ENCODE measurements at regions not wholly inside any gene's neighbourhood (a gene's known extent, or its start where the extent isn't known, plus 50 kb on each side); places are given as distances from the start of the nearest gene placed in this dataset.
A peak's percentile ranks its signal among the peaks of the same experiment; 100 is the strongest.

GRCh38 chr3:163626753-163627152 is 1451.5 kb downstream of the SI start:
- Histone ChIP-seq H3K27ac (ENCODE audit: low read depth, low read length, poor library complexity, severe bottlenecking) (no peak overlapping the region), H3K27me3 (replicated peaks; ENCODE audit: insufficient read depth, low read depth, low read length, poor library complexity) (no peaks in the 10 kb centered on the region), H3K4me1 (ENCODE audit: insufficient read depth, low read length, poor library complexity, severe bottlenecking) (no peaks in the 10 kb centered on the region), H3K9me3 (ENCODE audit: low read depth, low read length, poor library complexity, severe bottlenecking) (no peaks in the 10 kb centered on the region), H3K4me3 (ENCODE audit: low read depth, low read length, poor library complexity, severe bottlenecking) (no peak overlapping the region), H3K36me3 (ENCODE audit: insufficient read depth, low read length, poor library complexity, severe bottlenecking) (no peaks in the 10 kb centered on the region)
- intact Hi-C loops (cut with micrococcal nuclease; ENCODE audit: unreplicated experiment), result loop anchor here (10.0 kb wide), 1 partner anchor 268 kb away; no protein-coding TSS in a partner anchor
- BruUV-seq (replicated peaks), result no TSS peak
- TF ChIP-seq, protein P1, sequence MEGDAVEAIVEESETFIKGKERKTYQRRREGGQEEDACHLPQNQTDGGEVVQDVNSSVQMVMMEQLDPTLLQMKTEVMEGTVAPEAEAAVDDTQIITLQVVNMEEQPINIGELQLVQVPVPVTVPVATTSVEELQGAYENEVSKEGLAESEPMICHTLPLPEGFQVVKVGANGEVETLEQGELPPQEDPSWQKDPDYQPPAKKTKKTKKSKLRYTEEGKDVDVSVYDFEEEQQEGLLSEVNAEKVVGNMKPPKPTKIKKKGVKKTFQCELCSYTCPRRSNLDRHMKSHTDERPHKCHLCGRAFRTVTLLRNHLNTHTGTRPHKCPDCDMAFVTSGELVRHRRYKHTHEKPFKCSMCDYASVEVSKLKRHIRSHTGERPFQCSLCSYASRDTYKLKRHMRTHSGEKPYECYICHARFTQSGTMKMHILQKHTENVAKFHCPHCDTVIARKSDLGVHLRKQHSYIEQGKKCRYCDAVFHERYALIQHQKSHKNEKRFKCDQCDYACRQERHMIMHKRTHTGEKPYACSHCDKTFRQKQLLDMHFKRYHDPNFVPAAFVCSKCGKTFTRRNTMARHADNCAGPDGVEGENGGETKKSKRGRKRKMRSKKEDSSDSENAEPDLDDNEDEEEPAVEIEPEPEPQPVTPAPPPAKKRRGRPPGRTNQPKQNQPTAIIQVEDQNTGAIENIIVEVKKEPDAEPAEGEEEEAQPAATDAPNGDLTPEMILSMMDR (conservative IDR thresholded peaks at IDR 0.05; ENCODE audit: low read depth, low read length), result no peak
- TF ChIP-seq EZH2 (IDR thresholded peaks at IDR 0.05; ENCODE audit: borderline replicate concordance, low read depth, low read length, poor library complexity, severe bottlenecking), result no peak
- no peak for DNase-seq (ENCODE audit: low spot score)
- ChIA-PET POLR2A (ENCODE audit: low non-redundant PET) (no interaction called here), CTCF (no interaction called here)

DNA sequence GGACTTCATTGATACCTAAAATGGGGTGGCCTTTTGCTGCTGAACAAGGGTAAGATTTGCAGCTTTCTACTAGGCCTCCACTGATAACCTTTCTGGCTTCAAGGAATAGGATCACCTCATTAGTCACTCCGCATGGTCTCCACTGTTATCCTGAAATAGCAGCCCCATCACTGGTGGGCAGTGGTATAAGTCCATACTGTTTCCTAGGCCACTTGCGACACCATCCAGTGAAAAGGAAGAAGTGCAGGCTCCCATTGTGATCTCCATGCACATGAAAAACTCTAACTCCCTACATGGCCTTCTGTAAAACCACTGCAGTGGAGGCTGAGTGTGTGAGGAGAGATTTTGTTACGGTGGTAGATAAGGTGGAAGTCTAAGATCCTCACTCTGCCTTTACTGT is 1455.9 kb downstream of the SI start:
- intact Hi-C loops (cut with micrococcal nuclease; ENCODE audit: unreplicated experiment), result loop anchor here (10.0 kb wide), 1 partner anchor 272 kb away; no protein-coding TSS in a partner anchor

DNA sequence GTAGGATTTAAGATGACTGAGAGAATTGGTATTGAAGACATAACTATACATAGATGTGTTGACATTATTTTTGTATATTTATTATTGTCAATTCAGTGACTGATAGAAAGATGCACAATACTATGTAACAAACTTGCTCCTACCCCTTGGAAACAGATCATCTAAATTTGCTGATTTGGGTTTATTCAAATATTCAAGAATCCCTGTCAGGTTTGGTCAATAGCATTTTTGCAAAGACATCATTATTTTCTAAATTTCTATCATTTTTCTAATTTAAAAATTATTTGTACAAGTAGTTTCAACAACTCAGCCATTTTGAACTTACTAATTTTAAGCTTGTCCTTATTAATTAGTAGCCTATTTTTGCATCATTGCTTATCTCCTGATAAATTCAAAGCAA is 1463.4 kb downstream of the SI start:
- Histone ChIP-seq H3K27me3 (replicated peaks; ENCODE audit: insufficient read depth, low read depth, low read length, poor library complexity) (no peaks in the 10 kb centered on the region), H3K27ac (ENCODE audit: low read depth, low read length, poor library complexity, severe bottlenecking) (peak overlapping the region; percentile 99), H3K9me3 (ENCODE audit: low read depth, low read length, poor library complexity, severe bottlenecking) (no peaks in the 10 kb centered on the region), H3K4me1 (ENCODE audit: insufficient read depth, low read length, poor library complexity, severe bottlenecking) (peaks cover 28% of the 10 kb centered on the region), H3K4me3 (ENCODE audit: low read depth, low read length, poor library complexity, severe bottlenecking) (no peak overlapping the region), H3K36me3 (ENCODE audit: insufficient read depth, low read length, poor library complexity, severe bottlenecking) (peaks cover 6% of the 10 kb centered on the region)
- BruUV-seq (replicated peaks), result no TSS peak
- POLR2A ChIA-PET (ENCODE audit: low non-redundant PET), result no interaction called here
- CTCF ChIA-PET, result no interaction called here
- intact Hi-C loops (cut with micrococcal nuclease; ENCODE audit: unreplicated experiment), result loop anchor here (5.0 to 10.0 kb wide), 3 partner anchors 340 to 1700 kb away; no protein-coding TSS in a partner anchor
- no peak for DNase-seq (ENCODE audit: low spot score)
- TF ChIP-seq EZH2 (IDR thresholded peaks at IDR 0.05; ENCODE audit: borderline replicate concordance, low read depth, low read length, poor library complexity, severe bottlenecking), result no peak
- TF ChIP-seq, protein P1 (conservative IDR thresholded peaks at IDR 0.05; ENCODE audit: low read depth, low read length), result no peak

More for the DNA sequence above, 1455.9 kb downstream of the SI start:
- CTCF ChIA-PET, result no interaction called here
- TF ChIP-seq, protein P1 (conservative IDR thresholded peaks at IDR 0.05; ENCODE audit: low read depth, low read length), result peak; percentile 44; the same call in 1 of the 2 replicates
- TF ChIP-seq EZH2 (IDR thresholded peaks at IDR 0.05; ENCODE audit: borderline replicate concordance, low read depth, low read length, poor library complexity, severe bottlenecking), result no peak
- Histone ChIP-seq H3K4me3 (ENCODE audit: low read depth, low read length, poor library complexity, severe bottlenecking) (no peak overlapping the region), H3K27ac (ENCODE audit: low read depth, low read length, poor library complexity, severe bottlenecking) (peak overlapping the region; percentile 22), H3K4me1 (ENCODE audit: insufficient read depth, low read length, poor library complexity, severe bottlenecking) (no peaks in the 10 kb centered on the region), H3K27me3 (replicated peaks; ENCODE audit: insufficient read depth, low read depth, low read length, poor library complexity) (no peaks in the 10 kb centered on the region), H3K36me3 (ENCODE audit: insufficient read depth, low read length, poor library complexity, severe bottlenecking) (peaks cover 4% of the 10 kb centered on the region), H3K9me3 (ENCODE audit: low read depth, low read length, poor library complexity, severe bottlenecking) (no peaks in the 10 kb centered on the region)
- POLR2A ChIA-PET (ENCODE audit: low non-redundant PET), result no interaction called here
- DNase-seq (ENCODE audit: low spot score), result peak; percentile 57
- no TSS peak for BruUV-seq (replicated peaks)

All from A673 (cell line).